ENCODE measurements at regions not wholly inside any gene's neighbourhood (a gene's known extent, or its start where the extent isn't known, plus 50 kb on each side); places are given as distances from the start of the nearest gene placed in this dataset.

GRCh38 chr14:73774241-73774570 lies 60.0 kb upstream of the PNMA1 start:
- no TSS peak for BruUV-seq (replicated peaks)
- Histone ChIP-seq H3K4me1 (ENCODE audit: control insufficient read depth, extremely low read depth, insufficient read depth, low read length) (peaks cover 8% of the 10 kb centered on the region), H3K27me3 (ENCODE audit: control insufficient read depth in 2 of 2, insufficient read depth in 2 of 2, low read length in 2 of 2) (no peaks in the 10 kb centered on the region), H3K9me1 (replicated peaks; ENCODE audit: control insufficient read depth, extremely low read depth, insufficient read depth, low read length) (no peaks in the 10 kb centered on the region), H3K4me3 (replicated peaks in 1 of 3; ENCODE audit: insufficient read depth in 1 of 3, low read depth in 1 of 3, low read length in 3 of 3) (no peak overlapping the region), H2AFZ (ENCODE audit: low read depth, low read length) (no peak overlapping the region), H3K4me2 (ENCODE audit: insufficient read depth, low read length) (no peak overlapping the region), H3K27ac (ENCODE audit: insufficient read depth, low read depth, low read length) (no peak overlapping the region), H3K9me3 (replicated peaks; ENCODE audit: control insufficient read depth, insufficient read depth, low read length) (no peaks in the 10 kb centered on the region), H3K9ac (replicated peaks; ENCODE audit: extremely low read depth, insufficient read depth, low read length) (no peak overlapping the region), H3K79me2 (ENCODE audit: control insufficient read depth, insufficient read depth, low read length) (peaks cover 79% of the 10 kb centered on the region), H3K36me3 (ENCODE audit: control insufficient read depth in 2 of 2, extremely low read depth in 1 of 2, insufficient read depth in 2 of 2, low read length in 2 of 2) (peaks cover 0 to 4% of the 10 kb centered on the region in 2 experiments), H4K20me1 (replicated peaks; ENCODE audit: control insufficient read depth, extremely low read depth, insufficient read depth, low read length) (no peaks in the 10 kb centered on the region)
- POLR2A ChIA-PET: no interaction called here
- dilution Hi-C loops (cut with MboI; ENCODE audit: extremely low pct_ligation_motif_present, low sequenced_read_pairs) (no loop called here), intact Hi-C loops (cut with micrococcal nuclease) (no loop called here)
- FAIRE-seq: no peak
- DNase-seq (ENCODE audit: low read depth, low spot score): no peak
- TF ChIP-seq POLR2A (IDR thresholded peaks at IDR 0.05; ENCODE audit: low read depth, low read length) (no peak), FOS (IDR thresholded peaks at IDR 0.05; ENCODE audit: borderline replicate concordance, insufficient read depth, low read length) (no peak), MAX (IDR thresholded peaks at IDR 0.05; ENCODE audit: insufficient read depth, insufficient read length) (no peak), JUN (IDR thresholded peaks at IDR 0.05; ENCODE audit: borderline replicate concordance, insufficient read depth, insufficient read length, low read depth) (no peak), POLR2AphosphoS5 (IDR thresholded peaks at IDR 0.05; ENCODE audit: insufficient read depth, low read depth, low read length) (no peak), MYC (IDR thresholded peaks at IDR 0.05; ENCODE audit: low read depth, low read length) (no peak), GATA2 (IDR thresholded peaks at IDR 0.05; ENCODE audit: insufficient read depth, insufficient read length, low read depth, low read length) (no peak)
- TF ChIP-seq, protein P1, sequence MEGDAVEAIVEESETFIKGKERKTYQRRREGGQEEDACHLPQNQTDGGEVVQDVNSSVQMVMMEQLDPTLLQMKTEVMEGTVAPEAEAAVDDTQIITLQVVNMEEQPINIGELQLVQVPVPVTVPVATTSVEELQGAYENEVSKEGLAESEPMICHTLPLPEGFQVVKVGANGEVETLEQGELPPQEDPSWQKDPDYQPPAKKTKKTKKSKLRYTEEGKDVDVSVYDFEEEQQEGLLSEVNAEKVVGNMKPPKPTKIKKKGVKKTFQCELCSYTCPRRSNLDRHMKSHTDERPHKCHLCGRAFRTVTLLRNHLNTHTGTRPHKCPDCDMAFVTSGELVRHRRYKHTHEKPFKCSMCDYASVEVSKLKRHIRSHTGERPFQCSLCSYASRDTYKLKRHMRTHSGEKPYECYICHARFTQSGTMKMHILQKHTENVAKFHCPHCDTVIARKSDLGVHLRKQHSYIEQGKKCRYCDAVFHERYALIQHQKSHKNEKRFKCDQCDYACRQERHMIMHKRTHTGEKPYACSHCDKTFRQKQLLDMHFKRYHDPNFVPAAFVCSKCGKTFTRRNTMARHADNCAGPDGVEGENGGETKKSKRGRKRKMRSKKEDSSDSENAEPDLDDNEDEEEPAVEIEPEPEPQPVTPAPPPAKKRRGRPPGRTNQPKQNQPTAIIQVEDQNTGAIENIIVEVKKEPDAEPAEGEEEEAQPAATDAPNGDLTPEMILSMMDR (IDR thresholded peaks at IDR 0.05; ENCODE audit: extremely low read depth in 1 of 2, insufficient read depth in 1 of 2, low read depth in 1 of 2, low read length in 2 of 2): no peak
- CTCF ChIA-PET: interaction anchor here (2.3 to 2.5 kb wide), 2 partner anchors 15 to 28 kb away, joined by 6 to 8 read pairs; no protein-coding TSS in a partner anchor
